ENCODE measurements at regions not wholly inside any gene's neighbourhood (a gene's known extent, or its start where the extent isn't known, plus 50 kb on each side); places are given as distances from the start of the nearest gene placed in this dataset.

DNA sequence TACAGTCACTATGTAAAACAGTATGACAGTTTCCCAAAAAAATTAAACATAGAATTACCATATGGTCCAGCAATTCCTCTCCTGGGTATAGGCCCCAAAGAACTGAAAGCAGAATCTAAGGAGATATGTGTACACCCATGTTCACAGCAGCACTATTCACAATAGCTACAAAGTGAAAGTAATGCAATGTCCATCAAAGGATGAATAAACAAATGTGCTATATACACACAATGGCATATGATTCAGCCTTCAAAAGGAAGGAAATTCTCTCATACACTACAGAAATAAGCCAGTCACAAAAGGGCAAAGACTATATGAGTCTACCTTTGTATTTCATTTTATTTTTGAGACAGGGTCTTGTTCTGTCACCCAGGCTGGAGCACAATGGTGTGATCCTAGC, 120.4 kb downstream of the TOMM20 start:
- no TSS peak for BruUV-seq (replicated peaks)
- intact Hi-C loops (cut with micrococcal nuclease; ENCODE audit: unreplicated experiment), result no loop called here
- no peaks in the 10 kb centered on the region for H3K9me3 ChIP-seq (ENCODE audit: low read depth, low read length, poor library complexity, severe bottlenecking)
- no peaks in the 10 kb centered on the region for H3K36me3 ChIP-seq (ENCODE audit: insufficient read depth, low read length, poor library complexity, severe bottlenecking)
- ChIA-PET CTCF (no interaction called here), POLR2A (ENCODE audit: low non-redundant PET) (no interaction called here)
- no peak for TF ChIP-seq CTCF (conservative IDR thresholded peaks at IDR 0.05; ENCODE audit: low read depth, low read length)
- TF ChIP-seq EZH2 (IDR thresholded peaks at IDR 0.05; ENCODE audit: borderline replicate concordance, low read depth, low read length, poor library complexity, severe bottlenecking), result no peak
- no peaks in the 10 kb centered on the region for H3K4me1 ChIP-seq (ENCODE audit: insufficient read depth, low read length, poor library complexity, severe bottlenecking)
- H3K27me3 ChIP-seq (replicated peaks; ENCODE audit: insufficient read depth, low read depth, low read length, poor library complexity), result no peaks in the 10 kb centered on the region
- no peak overlapping the region for H3K4me3 ChIP-seq (ENCODE audit: low read depth, low read length, poor library complexity, severe bottlenecking)
- DNase-seq (ENCODE audit: low spot score), result no peak
- no peak overlapping the region for H3K27ac ChIP-seq (ENCODE audit: low read depth, low read length, poor library complexity, severe bottlenecking)

DNA sequence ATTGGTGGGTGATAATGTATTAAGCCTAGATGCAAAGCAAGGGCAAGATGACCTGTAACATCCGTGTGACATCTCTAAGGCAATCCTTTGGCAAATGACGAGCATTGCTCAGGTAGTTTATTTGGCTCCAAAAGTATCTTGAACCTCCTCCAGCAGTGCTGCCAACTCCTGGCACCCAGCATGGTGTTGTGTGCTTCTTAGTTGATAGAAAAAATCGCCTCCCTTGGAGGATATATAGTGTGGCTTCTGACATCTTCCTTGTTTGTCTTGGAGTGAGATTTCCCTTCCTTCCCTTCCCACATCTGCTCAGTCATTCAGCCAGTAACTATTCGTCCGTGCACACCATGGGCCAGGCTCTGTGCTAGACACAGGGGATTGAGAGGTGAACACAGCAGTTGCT, 121.8 kb downstream of the TOMM20 start:
- TF ChIP-seq EZH2 (IDR thresholded peaks at IDR 0.05; ENCODE audit: borderline replicate concordance, low read depth, low read length, poor library complexity, severe bottlenecking) (no peak), CTCF (conservative IDR thresholded peaks at IDR 0.05; ENCODE audit: low read depth, low read length) (no peak)
- intact Hi-C loops (cut with micrococcal nuclease; ENCODE audit: unreplicated experiment), result no loop called here
- Histone ChIP-seq H3K4me1 (ENCODE audit: insufficient read depth, low read length, poor library complexity, severe bottlenecking) (no peaks in the 10 kb centered on the region), H3K27me3 (replicated peaks; ENCODE audit: insufficient read depth, low read depth, low read length, poor library complexity) (no peaks in the 10 kb centered on the region), H3K36me3 (ENCODE audit: insufficient read depth, low read length, poor library complexity, severe bottlenecking) (no peaks in the 10 kb centered on the region), H3K4me3 (ENCODE audit: low read depth, low read length, poor library complexity, severe bottlenecking) (no peak overlapping the region), H3K27ac (ENCODE audit: low read depth, low read length, poor library complexity, severe bottlenecking) (no peak overlapping the region), H3K9me3 (ENCODE audit: low read depth, low read length, poor library complexity, severe bottlenecking) (no peaks in the 10 kb centered on the region)
- CTCF ChIA-PET, result no interaction called here
- BruUV-seq (replicated peaks), result no TSS peak
- POLR2A ChIA-PET (ENCODE audit: low non-redundant PET), result no interaction called here
- DNase-seq (ENCODE audit: low spot score), result no peak

GRCh38 chr1:235006132-235006721, 122.4 kb downstream of the TOMM20 start:
- CTCF ChIA-PET, result no interaction called here
- Histone ChIP-seq H3K36me3 (ENCODE audit: insufficient read depth, low read length, poor library complexity, severe bottlenecking) (no peaks in the 10 kb centered on the region), H3K4me1 (ENCODE audit: insufficient read depth, low read length, poor library complexity, severe bottlenecking) (no peaks in the 10 kb centered on the region), H3K4me3 (ENCODE audit: low read depth, low read length, poor library complexity, severe bottlenecking) (no peak overlapping the region), H3K9me3 (ENCODE audit: low read depth, low read length, poor library complexity, severe bottlenecking) (no peaks in the 10 kb centered on the region), H3K27me3 (replicated peaks; ENCODE audit: insufficient read depth, low read depth, low read length, poor library complexity) (no peaks in the 10 kb centered on the region), H3K27ac (ENCODE audit: low read depth, low read length, poor library complexity, severe bottlenecking) (no peak overlapping the region)
- no peak for DNase-seq (ENCODE audit: low spot score)
- BruUV-seq (replicated peaks), result no TSS peak
- POLR2A ChIA-PET (ENCODE audit: low non-redundant PET), result no interaction called here
- TF ChIP-seq CTCF (conservative IDR thresholded peaks at IDR 0.05; ENCODE audit: low read depth, low read length), result no peak
- TF ChIP-seq EZH2 (IDR thresholded peaks at IDR 0.05; ENCODE audit: borderline replicate concordance, low read depth, low read length, poor library complexity, severe bottlenecking), result no peak
- intact Hi-C loops (cut with micrococcal nuclease; ENCODE audit: unreplicated experiment), result no loop called here
